Smooth muscle cell (in vitro differentiated cells): ENCODE measurements at regions not wholly inside any gene's neighbourhood (a gene's known extent, or its start where the extent isn't known, plus 50 kb on each side); places are given as distances from the start of the nearest gene placed in this dataset.

Experiments
- DNase-seq: peaks from one replicate; lab custom pipeline; 2025; ENCODE audit not compliant: unreplicated experiment; lab: John Stamatoyannopoulos, UW
- H2AFZ ChIP-seq: fragments of 200-600 bp; sonication (generic); 2 replicates; pipeline ENCODE4 v1.6.0; 2016; ENCODE audit warnings: antibody characterized with exemption, low read depth, mild to moderate bottlenecking
- H3F3A ChIP-seq: fragments of 200-600 bp; sonication (generic); 2 replicates; pipeline ENCODE4 v1.6.0; 2017; ENCODE audit warnings: antibody characterized with exemption, low read depth
- H3K27ac ChIP-seq: fragments of 200-600 bp; sonication (generic); 2 replicates; pipeline ENCODE4 v1.5.1; 2016; ENCODE audit warnings: low read depth, mild to moderate bottlenecking
- H3K27me3 ChIP-seq: fragments of 200-600 bp; sonication (generic); 2 replicates; pipeline ENCODE4 v1.6.1; 2016; ENCODE audit warnings: low read depth, mild to moderate bottlenecking
- H3K36me3 ChIP-seq: fragments of 200-600 bp; sonication (generic); 2 replicates; pipeline ENCODE4 v1.5.1; 2016; ENCODE audit warnings: low read depth
- H3K4me1 ChIP-seq: fragments of 200-600 bp; sonication (generic); 2 replicates; pipeline ENCODE4 v1.5.1; 2016; ENCODE audit warnings: low read depth
- H3K4me2 ChIP-seq: fragments of 200-600 bp; sonication (generic); 2 replicates; pipeline ENCODE4 v1.6.0; 2016; ENCODE audit warnings: mild to moderate bottlenecking
- H3K4me3 ChIP-seq: fragments of 200-600 bp; sonication (generic); 2 replicates; pipeline ENCODE4 v1.5.1; 2016; ENCODE audit warnings: mild to moderate bottlenecking
- H3K79me2 ChIP-seq: fragments of 200-600 bp; sonication (generic); 2 replicates; pipeline ENCODE4 v1.6.0; 2016; ENCODE audit warnings: low read depth, mild to moderate bottlenecking
- H3K9ac ChIP-seq: fragments of 200-600 bp; sonication (generic); 2 replicates; pipeline ENCODE4 v1.6.0; 2016; ENCODE audit warnings: low read depth
- H3K9me3 ChIP-seq: fragments of 200-600 bp; sonication (generic); replicated peaks from 2 replicates; pipeline ENCODE4 v1.5.1; 2016; ENCODE audit warnings: low read depth
- H4K20me1 ChIP-seq: fragments of 200-600 bp; sonication (generic); 2 replicates; pipeline ENCODE4 v1.6.0; 2016; ENCODE audit warnings: low read depth
- WGBS: methylation state at CpG from one replicate; pipeline ENCODE4 v1.1.7; 2016; ENCODE audit warnings: low lambda C conversion rate; 5-methylcytosine and 5-hydroxymethylcytosine counted together
- TF ChIP-seq, protein P1 (sequence below): fragments of 200-600 bp; sonication (generic); IDR thresholded peaks from 2 replicates; pipeline ENCODE4 v1.5.1; 2017; ENCODE audit warnings: borderline replicate concordance, mild to moderate bottlenecking, antibody characterized with exemption; ENCODE audit not compliant: insufficient read depth, poor library complexity, severe bottlenecking

- H2AFZ ChIP-seq, result no peak overlapping the region
- no peak overlapping the region for H3K4me3 ChIP-seq
- no peaks in the 10 kb centered on the region for H3K27me3 ChIP-seq
- WGBS, result 78% methylated on average over 2 of the region's 2 CpGs
- H3F3A ChIP-seq, result no peaks in the 10 kb centered on the region
- TF ChIP-seq, protein P1, sequence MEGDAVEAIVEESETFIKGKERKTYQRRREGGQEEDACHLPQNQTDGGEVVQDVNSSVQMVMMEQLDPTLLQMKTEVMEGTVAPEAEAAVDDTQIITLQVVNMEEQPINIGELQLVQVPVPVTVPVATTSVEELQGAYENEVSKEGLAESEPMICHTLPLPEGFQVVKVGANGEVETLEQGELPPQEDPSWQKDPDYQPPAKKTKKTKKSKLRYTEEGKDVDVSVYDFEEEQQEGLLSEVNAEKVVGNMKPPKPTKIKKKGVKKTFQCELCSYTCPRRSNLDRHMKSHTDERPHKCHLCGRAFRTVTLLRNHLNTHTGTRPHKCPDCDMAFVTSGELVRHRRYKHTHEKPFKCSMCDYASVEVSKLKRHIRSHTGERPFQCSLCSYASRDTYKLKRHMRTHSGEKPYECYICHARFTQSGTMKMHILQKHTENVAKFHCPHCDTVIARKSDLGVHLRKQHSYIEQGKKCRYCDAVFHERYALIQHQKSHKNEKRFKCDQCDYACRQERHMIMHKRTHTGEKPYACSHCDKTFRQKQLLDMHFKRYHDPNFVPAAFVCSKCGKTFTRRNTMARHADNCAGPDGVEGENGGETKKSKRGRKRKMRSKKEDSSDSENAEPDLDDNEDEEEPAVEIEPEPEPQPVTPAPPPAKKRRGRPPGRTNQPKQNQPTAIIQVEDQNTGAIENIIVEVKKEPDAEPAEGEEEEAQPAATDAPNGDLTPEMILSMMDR, result no peak
- no peaks in the 10 kb centered on the region for H3K4me1 ChIP-seq
- peaks cover 38% of the 10 kb centered on the region for H3K9me3 ChIP-seq
- no peaks in the 10 kb centered on the region for H3K36me3 ChIP-seq
- no peak for DNase-seq
- H3K27ac ChIP-seq, result no peak overlapping the region
- no peaks in the 10 kb centered on the region for H3K79me2 ChIP-seq
- no peak overlapping the region for H3K4me2 ChIP-seq
- H4K20me1 ChIP-seq, result no peaks in the 10 kb centered on the region
- no peak overlapping the region for H3K9ac ChIP-seq
Measured at GRCh38 chr7:63008366-63008765, 990.3 kb upstream of the ZNF722 start.

- TF ChIP-seq, protein P1, result no peak
- Histone ChIP-seq H3K27ac (no peak overlapping the region), H3K9me3 (peaks cover 34% of the 10 kb centered on the region), H3K4me1 (no peaks in the 10 kb centered on the region), H3K79me2 (no peaks in the 10 kb centered on the region), H3K36me3 (no peaks in the 10 kb centered on the region), H3K4me2 (no peak overlapping the region), H4K20me1 (no peaks in the 10 kb centered on the region), H3F3A (no peaks in the 10 kb centered on the region), H3K9ac (no peak overlapping the region), H2AFZ (no peak overlapping the region), H3K4me3 (no peak overlapping the region), H3K27me3 (no peaks in the 10 kb centered on the region)
- WGBS, result 77% methylated on average over 7 of the region's 7 CpGs
- DNase-seq, result no peak
Measured at GRCh38 chr7:63009771-63010170, 988.9 kb upstream of the ZNF722 start.

DNA sequence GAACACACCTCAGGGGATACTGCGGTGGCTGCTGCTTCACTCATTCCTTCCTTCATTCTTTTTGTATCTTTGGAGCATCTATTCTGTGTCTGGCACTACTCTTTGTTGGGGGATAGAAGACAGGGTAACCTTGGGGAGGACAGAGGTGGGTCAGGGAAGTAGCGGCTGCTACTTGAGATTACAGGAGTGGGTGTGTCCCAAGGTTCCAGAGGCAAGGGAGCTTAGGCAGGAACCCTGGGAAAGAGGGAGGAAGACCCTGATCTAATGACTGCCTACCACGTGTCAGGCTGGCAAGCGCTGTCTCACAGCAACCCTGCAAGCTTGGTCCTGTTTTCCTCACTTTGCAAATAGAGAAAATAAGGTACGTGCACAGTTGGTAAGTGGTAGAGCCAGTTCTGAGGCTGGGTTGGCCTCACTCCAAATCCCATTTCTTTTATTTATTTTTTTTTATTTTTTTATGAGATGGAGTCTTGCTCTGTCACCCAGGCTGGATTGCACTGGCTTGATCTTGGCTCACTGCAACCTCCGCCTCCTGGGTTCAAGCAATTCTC is 985.9 kb upstream of the ZNF722 start:
- H3K4me2 ChIP-seq, result no peak overlapping the region
- peaks cover 34% of the 10 kb centered on the region for H3K9me3 ChIP-seq
- TF ChIP-seq, protein P1, result no peak
- H3K27me3 ChIP-seq, result no peaks in the 10 kb centered on the region
- no peaks in the 10 kb centered on the region for H3F3A ChIP-seq
- 62% methylated on average over 6 of the region's 6 CpGs for WGBS
- no peak overlapping the region for H3K4me3 ChIP-seq
- no peaks in the 10 kb centered on the region for H3K4me1 ChIP-seq
- DNase-seq, result no peak
- H4K20me1 ChIP-seq, result no peaks in the 10 kb centered on the region
- no peaks in the 10 kb centered on the region for H3K36me3 ChIP-seq
- H2AFZ ChIP-seq, result no peak overlapping the region
- H3K79me2 ChIP-seq, result no peaks in the 10 kb centered on the region
- no peak overlapping the region for H3K27ac ChIP-seq
- H3K9ac ChIP-seq, result no peak overlapping the region

DNA sequence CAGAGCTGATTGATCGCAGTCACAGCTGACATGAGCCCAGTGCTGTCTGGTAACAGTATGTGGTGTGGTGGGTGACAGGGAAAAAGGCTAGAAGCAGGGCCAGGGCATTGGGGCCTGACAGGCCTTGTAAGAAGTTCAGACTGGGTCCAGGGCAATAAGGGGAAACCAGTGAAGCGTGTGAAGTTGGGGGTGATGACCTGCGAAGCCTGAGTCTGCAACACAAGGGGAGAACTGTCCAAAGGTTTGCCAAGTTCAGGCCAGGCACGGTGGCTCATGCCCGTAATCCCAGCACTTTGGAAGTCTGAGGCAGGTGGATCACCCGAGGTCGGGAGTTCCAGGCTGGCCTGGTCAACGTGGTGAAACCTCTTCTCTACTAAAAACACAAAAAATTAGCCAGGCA is 983.9 kb upstream of the ZNF722 start:
- H3K79me2 ChIP-seq, result no peaks in the 10 kb centered on the region
- no peaks in the 10 kb centered on the region for H3K27me3 ChIP-seq
- H4K20me1 ChIP-seq, result no peaks in the 10 kb centered on the region
- H2AFZ ChIP-seq, result no peak overlapping the region
- peaks cover 48% of the 10 kb centered on the region for H3K9me3 ChIP-seq
- H3K4me3 ChIP-seq, result no peak overlapping the region
- H3K27ac ChIP-seq, result no peak overlapping the region
- DNase-seq, result no peak
- 76% methylated on average over 8 of the region's 8 CpGs for WGBS
- no peaks in the 10 kb centered on the region for H3K4me1 ChIP-seq
- no peak overlapping the region for H3K9ac ChIP-seq
- TF ChIP-seq, protein P1, result no peak
- H3K36me3 ChIP-seq, result no peaks in the 10 kb centered on the region
- no peaks in the 10 kb centered on the region for H3F3A ChIP-seq
- no peak overlapping the region for H3K4me2 ChIP-seq
